GM19468 (cell line): ENCODE measurements at regions not wholly inside any gene's neighbourhood (a gene's known extent, or its start where the extent isn't known, plus 50 kb on each side); places are given as distances from the start of the nearest gene placed in this dataset.
A peak's percentile ranks its signal among the peaks of the same experiment; 100 is the strongest.

Experiments used
- ATAC-seq: cut with Tn5 transposase; IDR thresholded peaks from one replicate; pipeline ENCODE4 v1.9.1; 2021; ENCODE audit warnings: mild to moderate bottlenecking, moderate library complexity, moderate number of reproducible peaks; ENCODE audit not compliant: unreplicated experiment; ENCODE audit errors: extremely low read depth

GRCh38 chr2:211126256-211126655, 569.9 kb downstream of the CPS1 start:
- no peak for ATAC-seq

DNA sequence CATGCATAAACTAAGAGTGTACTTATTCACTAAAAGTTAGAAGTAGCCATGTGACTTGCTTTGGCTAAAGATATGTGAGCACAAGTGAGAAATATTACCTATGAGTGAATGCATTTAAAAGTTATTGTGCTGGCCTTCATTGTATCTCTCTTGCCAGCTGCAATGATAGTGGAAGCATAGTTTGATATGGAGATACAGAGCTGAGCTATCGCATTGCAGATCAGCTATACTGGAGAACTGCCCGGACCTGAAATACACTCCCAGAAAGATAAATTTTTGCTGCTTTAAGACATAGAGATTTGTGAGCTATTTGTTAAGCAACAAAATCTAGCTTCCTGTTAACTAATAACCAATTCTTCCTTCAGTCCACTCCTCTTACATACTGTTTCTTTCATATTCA, 571.1 kb downstream of the CPS1 start:
- ATAC-seq, result no peak

- ATAC-seq, result no peak
These were observed 571.9 kb downstream of the CPS1 start for GRCh38 chr2:211128287-211128686.

DNA sequence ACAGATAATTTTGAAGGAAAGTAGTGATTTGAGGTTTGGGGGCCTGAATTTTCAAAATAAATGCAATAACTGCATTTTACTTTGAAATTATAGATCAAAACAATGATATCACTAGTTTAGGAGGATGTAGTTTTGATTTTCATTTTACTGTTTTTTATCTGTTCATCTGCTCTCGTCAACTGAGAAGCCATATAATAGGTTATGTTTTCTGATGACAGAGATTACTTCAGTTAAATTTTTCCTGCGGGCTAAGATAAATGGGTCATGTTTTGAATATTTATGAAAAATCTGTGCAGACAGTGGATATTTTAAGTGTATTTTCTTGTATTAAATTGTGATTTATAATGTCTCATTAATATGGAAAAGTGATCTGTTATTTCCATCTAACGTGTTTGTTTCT, 573.4 kb downstream of the CPS1 start:
- no peak for ATAC-seq

- no peak for ATAC-seq
These were observed 575.6 kb downstream of the CPS1 start for GRCh38 chr2:211132046-211132445.

DNA sequence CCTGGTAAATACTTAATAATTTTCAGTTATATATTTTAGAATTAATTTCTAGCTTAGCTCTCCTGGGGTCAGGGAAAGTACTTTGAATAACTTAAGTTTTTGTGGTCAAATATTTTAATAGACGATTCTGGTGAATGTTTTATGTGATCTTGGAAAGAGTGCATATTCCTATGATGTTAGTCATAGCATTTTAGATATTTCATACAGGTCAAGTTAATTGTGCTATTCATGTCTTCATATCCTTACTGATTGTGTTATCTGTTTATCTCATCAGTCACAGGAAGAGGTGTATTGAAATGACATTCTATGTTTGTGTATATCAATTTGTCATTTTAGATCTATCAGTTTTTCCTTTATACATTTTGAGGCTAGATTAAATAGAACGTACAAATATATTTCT, 576.2 kb downstream of the CPS1 start:
- no peak for ATAC-seq

DNA sequence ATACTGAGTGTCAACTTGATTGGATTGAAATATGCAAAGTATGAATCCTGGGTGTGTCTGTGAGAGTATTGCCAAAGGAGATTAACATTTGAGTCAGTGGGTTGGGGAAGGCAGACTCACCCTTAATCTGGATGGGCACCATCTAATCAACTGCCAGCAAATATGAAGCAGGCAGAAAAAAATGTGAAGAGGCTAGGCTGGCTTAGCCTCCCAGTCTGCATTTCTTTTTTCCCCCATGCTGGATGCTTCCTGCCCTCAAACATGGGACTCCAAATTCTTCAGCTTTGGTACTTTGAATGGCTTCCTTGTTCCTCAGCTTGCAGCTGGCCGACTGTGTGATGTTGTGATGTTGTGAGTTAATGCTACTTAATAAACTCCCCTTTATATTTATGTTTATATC, 577.4 kb downstream of the CPS1 start:
- no peak for ATAC-seq

GRCh38 chr2:211138551-211138950, 582.2 kb downstream of the CPS1 start:
- ATAC-seq, result no peak

DNA sequence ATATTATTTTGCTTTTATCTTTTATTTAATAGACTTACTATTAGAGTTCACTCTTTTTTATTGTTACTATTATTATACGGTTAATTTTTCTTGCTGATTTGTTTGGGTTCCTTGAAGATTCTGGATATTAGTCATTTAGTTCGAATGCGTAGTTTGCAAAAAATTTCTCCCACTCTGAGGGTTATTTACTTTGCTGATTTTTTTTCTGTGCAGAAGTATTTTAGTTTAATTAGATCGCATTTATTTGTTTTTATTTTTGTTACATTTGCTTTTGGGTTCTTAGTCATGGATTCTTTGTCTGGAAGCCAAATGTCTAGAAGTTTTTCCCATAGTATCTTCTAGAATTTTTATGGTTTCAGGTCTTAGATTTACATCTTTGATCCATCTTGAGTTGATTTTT, 585.2 kb downstream of the CPS1 start:
- no peak for ATAC-seq

GRCh38 chr2:211144078-211144477, 587.7 kb downstream of the CPS1 start:
- ATAC-seq, result no peak

DNA sequence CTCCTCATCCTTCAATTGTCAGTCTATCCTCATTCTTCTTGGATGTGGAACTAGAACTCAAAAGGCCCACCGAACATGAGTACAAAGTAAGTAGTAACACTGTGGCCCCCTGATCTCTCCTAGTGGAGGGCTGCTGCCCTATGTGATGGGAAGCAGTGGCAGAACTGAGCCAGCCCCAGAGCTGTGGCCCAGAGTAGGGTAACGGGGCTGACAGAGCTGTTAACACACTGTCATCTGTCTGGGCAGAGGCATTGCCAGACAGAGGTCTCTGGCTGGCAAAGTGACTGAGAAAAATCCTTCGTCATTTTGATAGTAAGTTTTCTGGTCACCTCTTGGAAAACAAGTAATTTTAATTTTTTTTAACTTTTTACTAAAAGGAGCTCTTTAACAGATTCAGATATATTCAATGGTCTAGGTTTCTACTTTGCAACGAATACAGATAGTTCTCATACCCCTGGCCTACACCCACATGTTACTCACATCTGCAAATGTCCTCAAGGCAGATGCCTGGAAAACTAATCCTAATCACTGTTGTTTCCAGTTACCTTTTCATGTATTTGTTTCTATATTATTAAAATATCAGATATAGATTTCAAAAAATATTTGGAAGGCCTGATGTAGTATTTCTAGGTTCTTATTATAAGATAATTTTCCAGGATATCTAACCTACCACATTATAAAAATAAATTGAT, 588.7 kb downstream of the CPS1 start:
- no peak for ATAC-seq

DNA sequence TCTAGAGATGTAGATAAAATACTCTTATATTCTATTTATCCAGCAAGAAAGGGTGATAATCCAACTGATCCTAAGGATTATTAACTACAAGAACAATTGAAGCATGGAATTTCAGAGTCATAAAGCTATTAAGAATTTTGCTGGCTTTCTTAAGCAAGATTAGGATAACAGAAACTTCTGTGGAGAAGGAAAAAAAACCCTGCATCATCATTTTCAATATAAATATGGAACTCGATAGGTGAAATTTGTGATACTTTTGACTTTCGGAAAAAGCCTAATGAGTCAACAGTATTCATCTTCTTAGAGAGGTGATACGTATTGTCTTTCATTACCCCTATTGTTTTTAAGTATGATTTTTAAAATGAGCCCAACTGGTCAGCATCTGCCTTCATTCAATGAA, 593.3 kb downstream of the CPS1 start:
- ATAC-seq, result no peak

DNA sequence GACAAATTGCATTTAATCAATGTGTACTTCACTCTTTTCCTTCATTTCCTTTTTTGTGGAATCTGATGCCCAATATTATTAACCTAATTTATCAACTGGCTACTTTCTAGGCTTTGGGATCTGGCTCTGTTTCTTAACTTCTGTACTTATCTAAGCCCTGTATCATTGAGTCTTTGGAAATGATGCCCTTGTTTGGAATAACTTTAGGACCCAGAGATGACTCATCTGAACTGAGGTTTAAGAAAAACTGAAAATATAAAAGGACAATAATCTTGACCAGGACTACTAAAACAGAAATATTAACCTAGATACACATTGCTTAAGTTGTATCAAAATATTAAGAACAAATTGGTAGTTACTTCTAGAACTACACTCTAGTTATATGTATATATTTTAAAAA, 600.8 kb downstream of the CPS1 start:
- ATAC-seq, result no peak

- peak; percentile 98 for ATAC-seq
These were observed 601.6 kb downstream of the CPS1 start for GRCh38 chr2:211157856-211158463.

GRCh38 chr2:211159972-211160371, 603.6 kb downstream of the CPS1 start:
- no peak for ATAC-seq

GRCh38 chr2:211161236-211161635, 604.8 kb downstream of the CPS1 start:
- no peak for ATAC-seq

DNA sequence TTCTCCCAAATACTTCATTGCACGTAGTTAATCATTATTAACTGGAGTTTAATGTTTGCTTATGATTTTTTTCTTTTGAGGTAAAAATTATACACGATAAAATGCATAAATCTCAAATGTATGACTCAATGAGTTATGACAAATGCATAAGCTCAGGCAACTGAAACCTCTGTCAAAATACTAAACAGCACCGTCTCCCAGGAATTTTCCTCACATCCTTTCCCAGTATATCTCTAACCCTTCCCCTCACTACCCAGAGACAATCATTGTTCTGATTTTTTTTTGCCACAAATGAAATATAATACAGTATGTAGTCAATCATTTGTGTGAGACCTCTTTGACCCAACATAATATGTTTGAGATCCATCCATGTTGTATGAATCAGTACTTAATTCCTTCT, 606.5 kb downstream of the CPS1 start:
- ATAC-seq, result no peak

DNA sequence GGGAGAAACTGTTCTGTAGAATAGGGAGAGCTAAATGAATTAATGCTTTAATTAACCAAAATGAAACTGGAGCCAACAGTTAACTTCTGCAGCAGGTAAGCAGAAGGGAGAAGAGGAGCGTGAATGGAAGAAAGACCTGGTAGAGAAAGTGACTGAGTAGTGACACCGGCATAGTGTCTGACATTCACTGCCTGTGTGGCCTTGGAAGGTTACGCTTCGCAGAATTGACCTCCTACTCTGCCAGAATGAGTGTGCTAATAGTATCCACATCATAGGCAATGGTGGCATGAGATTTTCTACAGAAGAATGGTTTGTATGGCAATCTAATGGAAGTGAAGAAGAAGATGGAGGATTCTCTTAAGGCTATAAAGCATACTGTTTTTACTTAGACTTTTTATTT, 614.4 kb downstream of the CPS1 start:
- ATAC-seq, result no peak

GRCh38 chr2:211174021-211174420, 617.6 kb downstream of the CPS1 start:
- ATAC-seq, result no peak

DNA sequence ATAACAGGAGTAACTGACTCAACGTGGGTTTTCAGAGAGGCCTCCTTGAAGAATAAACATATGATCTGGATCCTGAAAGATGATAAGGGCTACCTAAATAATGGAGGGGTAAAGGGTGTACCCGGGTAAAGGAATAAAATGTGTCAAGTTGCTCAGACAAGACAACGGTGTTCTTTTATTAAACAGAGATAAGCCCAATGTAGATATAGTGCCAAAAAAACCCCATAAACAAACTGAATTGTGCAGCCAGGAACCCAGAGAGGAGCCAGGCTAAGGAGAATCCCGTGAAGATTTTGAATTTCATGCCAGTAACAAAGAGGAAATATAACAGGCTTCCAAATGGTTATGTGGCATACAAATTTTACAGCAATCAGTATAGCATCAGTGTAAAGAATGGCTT, 618.2 kb downstream of the CPS1 start:
- ATAC-seq, result no peak

DNA sequence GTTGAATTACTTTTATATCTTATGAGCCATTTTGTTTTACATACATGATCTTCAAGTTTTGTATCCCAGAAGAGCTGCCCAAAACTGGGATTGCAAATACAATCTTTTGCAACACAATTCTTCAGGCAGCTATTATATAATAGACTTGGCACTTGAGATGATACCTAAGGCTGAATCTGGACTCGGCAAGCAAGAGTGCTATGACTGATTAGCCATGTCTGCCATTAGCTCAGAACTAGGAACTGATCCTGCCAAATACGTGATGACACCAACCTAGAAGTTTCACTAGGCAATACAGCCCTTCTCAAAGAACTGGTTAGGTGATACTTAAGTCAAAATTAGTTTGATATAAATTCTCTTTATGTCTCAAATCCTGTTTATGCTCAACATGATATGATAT, 619.6 kb downstream of the CPS1 start:
- ATAC-seq, result no peak

- ATAC-seq, result no peak
These were observed 620.2 kb downstream of the CPS1 start for GRCh38 chr2:211176514-211177141.
